ENCODE measurements at regions not wholly inside any gene's neighbourhood (a gene's known extent, or its start where the extent isn't known, plus 50 kb on each side); places are given as distances from the start of the nearest gene placed in this dataset.

DNA sequence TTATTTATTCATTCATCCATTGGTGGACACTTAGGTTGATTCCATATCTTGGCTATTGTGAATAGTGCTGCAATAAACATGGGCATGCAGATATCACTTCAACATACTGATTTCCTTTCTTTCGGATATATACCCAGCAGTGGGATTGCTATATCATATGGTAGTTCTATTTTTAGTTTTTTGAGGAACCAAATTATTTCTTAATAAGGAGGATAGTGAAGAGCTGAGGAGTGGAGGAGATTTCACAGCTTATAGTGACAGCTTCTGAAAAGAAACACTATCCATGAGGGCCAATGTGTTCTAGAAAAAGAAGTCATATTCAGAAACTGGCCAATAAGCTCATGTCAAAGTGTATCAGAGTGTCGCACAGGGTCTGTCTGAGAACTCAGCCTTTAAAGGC is 183.3 kb downstream of the SEC61B start:
- TF ChIP-seq POLR2AphosphoS5 (IDR thresholded peaks at IDR 0.05), result no peak
- TF ChIP-seq, protein P1, sequence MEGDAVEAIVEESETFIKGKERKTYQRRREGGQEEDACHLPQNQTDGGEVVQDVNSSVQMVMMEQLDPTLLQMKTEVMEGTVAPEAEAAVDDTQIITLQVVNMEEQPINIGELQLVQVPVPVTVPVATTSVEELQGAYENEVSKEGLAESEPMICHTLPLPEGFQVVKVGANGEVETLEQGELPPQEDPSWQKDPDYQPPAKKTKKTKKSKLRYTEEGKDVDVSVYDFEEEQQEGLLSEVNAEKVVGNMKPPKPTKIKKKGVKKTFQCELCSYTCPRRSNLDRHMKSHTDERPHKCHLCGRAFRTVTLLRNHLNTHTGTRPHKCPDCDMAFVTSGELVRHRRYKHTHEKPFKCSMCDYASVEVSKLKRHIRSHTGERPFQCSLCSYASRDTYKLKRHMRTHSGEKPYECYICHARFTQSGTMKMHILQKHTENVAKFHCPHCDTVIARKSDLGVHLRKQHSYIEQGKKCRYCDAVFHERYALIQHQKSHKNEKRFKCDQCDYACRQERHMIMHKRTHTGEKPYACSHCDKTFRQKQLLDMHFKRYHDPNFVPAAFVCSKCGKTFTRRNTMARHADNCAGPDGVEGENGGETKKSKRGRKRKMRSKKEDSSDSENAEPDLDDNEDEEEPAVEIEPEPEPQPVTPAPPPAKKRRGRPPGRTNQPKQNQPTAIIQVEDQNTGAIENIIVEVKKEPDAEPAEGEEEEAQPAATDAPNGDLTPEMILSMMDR (IDR thresholded peaks at IDR 0.05), result no peak

Data from upper lobe of left lung (tissue), 4 donors.